SKM-1 treated with dmso at 0.1 percent for 144 hours (cell line): ENCODE measurements at regions not wholly inside any gene's neighbourhood (a gene's known extent, or its start where the extent isn't known, plus 50 kb on each side); places are given as distances from the start of the nearest gene placed in this dataset.

Experiments used
- DNase-seq: peaks from one replicate; lab custom pipeline; 2025; ENCODE audit not compliant: unreplicated experiment; lab: John Stamatoyannopoulos, UW

- no peak for DNase-seq
Measured at GRCh38 chr4:75122424-75123014, 189.6 kb downstream of the PARM1 start.

- no peak for DNase-seq
Measured at GRCh38 chr4:75118739-75119138, 185.8 kb downstream of the PARM1 start.

GRCh38 chr4:75110061-75110460 is 177.1 kb downstream of the PARM1 start:
- no peak for DNase-seq

GRCh38 chr4:75107755-75108612 is 175.1 kb downstream of the PARM1 start:
- no peak for DNase-seq

GRCh38 chr4:75102787-75103085 is 169.8 kb downstream of the PARM1 start:
- no peak for DNase-seq

- DNase-seq, result no peak
Measured at GRCh38 chr4:75101906-75102786, 169.2 kb downstream of the PARM1 start.
